Amniotic stem cell (primary cell): ENCODE measurements at regions not wholly inside any gene's neighbourhood (a gene's known extent, or its start where the extent isn't known, plus 50 kb on each side); places are given as distances from the start of the nearest gene placed in this dataset.

ENCODE experiments used
- DNase-seq: peaks from one replicate; lab custom pipeline; 2025; lab: John Stamatoyannopoulos, UW

DNA sequence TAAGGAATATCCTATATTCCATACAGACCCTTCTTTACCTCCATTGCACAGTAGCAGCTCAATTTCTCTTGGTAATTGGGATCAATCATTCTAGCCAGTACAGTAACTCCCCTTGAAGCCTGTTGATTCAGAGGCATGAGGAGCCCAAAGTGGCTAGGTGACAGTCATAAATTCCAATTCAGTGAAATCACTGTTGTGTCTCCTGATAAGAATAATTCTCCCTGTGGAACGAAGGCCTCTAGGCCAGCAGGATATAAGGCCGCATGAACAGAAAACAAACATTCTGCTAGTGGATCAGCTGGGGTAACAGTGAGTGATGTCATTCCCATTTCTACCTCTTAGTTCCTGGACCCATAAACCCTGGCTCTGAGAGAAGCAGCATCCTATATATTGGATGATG is 696.3 kb downstream of the NR2F2 start:
- DNase-seq: no peak

DNA sequence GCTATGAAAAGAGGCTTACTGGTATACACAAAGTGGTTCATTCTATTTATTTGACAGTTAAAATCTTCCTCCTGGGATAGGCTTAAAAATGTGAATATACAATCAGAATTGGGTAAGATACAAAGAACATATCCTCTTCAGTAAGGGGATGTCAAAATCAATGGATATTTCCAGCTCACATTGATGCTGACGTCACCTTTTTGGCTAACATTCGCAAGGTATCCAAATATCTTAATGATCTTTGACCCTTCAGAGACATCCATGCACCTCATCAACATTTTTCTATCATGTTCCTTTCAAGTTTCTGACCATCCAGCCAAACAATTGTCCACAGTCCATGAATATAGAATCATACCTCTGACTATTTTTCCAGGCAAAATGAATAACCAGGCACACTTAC is 697.3 kb downstream of the NR2F2 start:
- no peak for DNase-seq

DNA sequence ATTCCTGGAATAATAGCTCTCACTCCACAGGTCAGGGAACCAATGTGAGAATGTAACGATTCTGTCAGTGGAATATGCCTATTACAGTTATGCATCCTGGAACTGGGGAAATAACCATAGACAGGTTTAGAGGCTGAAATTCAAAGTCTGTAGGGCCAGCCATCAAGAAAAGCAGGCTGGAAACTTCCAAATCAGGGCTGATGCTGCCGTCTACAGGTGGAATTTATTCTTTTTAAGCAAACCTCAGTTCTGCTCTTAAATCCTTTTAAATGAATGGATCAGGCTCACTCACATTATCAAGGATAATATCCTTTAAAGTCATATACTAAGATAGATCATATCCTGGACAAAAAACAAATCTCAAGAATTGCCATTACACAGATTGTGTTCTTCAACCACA is 699.8 kb downstream of the NR2F2 start:
- DNase-seq: no peak

DNA sequence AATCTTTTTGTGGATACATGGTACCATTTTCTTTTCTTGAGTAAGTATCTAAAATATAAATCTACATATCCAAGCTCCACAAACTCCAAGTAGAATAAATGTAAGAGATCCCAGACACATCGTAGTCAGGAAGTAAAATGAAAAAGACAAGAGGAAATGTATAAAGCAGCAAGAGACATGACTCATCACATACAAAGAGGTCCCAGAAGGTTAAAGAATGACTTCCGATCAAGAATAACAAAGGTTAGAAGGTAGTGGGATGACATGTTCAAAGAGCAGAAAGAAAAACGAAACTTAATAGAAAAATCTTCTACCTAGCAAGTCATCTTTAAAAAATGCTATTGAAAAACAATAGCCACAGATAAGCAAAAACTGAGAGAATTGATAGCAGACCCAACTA is 705.8 kb downstream of the NR2F2 start:
- no peak for DNase-seq

DNA sequence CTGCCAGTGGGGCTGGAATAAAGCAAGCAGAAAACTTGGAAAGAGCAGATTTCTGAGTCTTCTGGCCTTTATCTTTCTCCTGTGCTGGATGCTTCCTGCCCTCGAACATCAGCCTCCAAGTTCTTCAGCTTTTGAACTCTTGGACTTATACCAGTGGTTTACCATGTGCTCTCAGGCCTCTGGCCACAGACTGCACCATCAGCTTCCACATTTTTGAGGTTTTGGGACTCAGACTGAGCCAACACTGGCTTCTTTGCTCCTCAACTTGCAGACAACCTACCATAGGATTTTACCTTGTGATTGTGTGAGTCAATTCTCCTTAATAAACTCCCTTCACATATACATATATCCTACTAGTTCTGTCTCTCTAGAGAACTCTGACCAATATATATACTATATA is 706.6 kb downstream of the NR2F2 start:
- DNase-seq: no peak

DNA sequence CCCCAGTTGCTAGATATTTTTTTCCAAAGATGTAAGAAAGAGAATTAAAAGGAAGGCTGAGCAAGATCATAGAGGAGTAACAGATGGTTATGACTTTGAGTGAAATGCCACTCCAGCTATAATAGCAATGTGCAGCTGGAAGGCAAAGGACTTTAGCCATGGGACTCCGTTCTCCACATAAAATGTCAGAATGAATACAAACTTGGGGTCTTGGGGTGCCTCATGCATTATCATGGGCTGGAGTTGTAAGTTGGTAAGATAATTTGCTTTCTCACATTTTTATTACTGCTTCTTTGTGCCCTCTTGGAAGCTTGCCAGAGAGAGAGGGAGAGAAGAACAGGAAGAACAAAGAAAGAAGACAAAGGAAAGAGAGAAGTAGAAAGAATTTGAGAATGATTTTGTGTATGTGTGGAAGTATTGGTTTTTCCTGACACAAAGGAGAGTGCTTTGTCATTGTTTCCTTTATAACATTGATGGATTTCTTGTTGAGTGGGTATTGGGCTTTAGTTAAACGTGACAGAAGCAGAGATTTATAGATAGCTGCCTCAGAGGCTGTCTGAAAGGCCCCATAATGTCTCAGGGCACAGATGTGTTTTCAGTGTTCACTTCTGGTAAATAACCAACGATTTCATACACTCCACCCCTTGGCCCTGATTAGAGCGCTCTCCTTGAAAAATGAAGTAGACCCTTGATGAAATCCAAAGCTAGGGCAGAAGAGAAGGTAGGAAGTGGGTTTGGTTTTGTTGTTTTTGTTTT is 715.3 kb downstream of the NR2F2 start:
- DNase-seq: no peak

DNA sequence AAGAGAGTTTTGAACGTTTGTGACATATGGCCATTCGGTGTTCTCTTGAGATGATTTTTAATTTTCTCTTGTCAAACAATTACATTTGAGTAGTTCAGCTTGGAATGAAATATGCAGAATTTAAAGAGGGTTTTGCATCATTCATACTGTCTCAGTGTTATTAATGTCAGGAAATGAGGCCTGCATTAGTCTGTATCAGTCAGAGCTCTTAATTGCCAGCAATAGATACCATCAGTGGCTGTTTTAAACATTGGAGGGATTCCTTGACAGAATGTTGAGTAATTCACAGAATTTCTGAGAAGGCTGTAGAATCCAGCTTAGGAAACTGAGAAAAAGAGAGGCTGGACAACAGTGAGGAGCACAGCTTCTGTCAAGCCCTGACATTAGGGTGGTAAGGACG is 722.0 kb downstream of the NR2F2 start:
- no peak for DNase-seq

DNA sequence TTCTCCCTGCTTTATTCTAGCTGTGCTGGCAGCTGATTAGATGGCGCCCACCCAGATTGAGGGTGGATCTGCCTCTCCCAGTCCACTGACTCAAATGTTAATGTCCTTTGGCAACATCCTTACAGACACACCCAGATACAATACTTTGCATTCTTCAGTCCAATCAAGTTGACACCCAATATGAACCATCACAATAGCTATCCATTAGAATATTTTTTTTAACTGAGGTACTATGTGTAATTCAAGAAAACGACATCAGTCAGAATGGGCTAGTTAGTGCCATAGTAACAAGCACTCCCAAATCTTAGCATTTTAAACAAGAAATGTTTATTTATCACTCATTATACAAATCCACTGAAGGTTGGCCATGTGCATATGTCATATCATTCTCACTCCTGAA is 723.1 kb downstream of the NR2F2 start:
- DNase-seq: no peak

DNA sequence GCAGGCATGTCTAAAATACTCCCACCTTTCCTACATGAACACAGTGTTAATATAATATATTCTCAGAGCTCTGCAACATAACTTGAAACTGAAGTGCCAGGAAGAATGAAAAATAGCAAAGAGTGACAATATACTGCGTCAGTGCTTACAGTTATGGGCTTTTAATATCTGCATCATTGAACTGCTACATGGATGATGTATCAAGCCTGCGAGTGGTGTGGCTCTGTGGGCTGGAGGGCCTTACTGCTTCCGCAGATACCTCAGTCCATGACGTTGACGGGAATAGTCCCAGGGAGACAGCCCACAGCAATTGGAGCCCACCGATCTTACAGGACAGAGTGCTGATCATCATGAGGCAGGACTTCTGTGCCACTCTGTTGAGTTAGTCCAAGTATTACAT is 727.0 kb downstream of the NR2F2 start:
- no peak for DNase-seq

DNA sequence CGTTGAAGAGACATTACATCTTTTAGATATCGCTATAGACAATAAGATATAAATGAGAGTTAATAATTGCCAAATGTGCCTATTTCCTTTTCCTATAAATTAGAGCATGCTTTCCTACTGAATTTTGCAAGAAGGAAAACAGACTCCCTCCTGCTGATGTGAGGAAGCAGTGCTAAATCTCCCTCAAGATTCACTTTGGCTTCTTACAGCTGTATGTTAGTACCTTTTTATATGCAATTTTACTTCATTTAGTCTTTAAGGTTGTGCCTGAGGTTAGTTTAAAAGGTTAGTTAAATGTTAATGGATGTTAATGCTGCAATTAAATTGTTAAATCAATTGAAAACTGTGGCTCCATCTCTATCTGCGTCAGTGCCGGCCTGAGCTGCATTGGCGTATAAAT is 728.8 kb downstream of the NR2F2 start:
- no peak for DNase-seq

DNA sequence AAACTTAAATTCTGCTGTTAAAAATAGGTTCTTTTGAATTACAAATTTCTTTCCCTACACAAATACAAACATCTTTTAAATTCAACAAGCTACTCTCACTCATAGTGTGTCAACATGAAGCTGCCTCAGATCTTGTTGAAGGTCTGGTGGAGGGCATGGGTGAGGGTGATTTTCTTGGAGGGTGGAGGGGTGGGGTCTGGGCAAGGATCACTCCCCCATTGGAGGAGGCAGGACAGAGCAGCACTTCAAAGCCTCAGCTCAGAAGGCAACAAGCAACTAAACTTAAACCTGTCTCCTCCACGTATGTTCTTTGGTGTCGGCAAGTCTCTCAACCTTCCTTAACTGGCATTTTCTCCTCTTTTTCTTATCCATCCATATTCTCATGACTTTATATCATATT is 730.9 kb downstream of the NR2F2 start:
- DNase-seq: no peak

DNA sequence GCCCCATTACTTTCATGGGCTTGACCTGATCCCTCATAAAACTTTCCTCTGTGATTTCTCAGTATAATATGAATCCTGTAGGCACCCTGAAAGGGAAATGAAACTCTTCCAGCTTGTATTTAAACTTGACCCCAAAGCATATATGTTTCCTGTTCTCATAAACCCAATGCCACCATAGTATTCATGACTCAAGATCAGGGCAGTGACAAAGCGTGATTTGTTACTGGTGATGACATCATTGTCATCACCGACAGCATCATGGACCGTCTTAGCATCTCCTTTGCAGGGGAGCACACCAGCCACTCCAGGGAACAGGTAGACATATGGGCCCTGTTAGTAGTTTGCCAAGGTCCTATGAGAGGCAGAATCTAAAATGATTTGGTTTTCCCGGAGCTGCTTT is 741.2 kb downstream of the NR2F2 start:
- DNase-seq: no peak

DNA sequence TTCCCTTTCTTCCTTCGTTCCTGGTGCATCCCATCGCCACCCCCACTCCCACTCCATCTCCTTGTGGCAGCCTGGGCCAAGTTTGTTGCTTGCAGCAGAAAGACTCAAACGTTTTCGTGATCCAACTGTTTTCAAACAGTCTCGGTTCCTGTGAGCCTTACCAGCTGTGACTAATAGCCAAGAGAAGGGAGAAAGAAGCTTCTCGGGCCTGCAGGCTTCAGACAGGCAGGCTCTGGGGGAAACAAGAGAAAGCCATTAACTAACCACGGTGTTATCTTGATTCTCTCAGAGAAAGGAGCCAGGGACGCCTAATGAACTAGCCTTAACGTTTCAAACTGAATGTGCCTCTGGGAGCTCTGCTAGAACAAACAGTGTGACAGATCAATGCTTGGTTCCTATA is 742.0 kb downstream of the NR2F2 start:
- no peak for DNase-seq

DNA sequence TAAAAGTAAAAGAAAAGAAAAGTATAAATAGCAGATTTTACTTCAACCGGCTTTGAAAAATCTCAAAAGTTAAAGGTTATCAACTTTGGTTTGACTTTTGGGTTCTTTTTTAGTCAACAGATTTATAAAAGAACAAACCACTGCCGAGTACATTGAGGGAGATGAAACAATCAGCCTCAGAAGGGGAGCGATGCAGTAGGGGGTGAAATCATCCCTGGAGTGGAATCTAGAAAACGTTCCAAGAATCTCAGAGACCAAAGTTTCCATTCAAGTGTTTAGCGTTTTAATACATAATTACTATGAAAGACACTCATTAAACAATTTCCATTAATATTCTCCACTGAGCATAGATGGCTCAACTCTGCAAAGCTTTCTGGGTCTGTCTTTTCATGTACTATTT is 745.5 kb downstream of the NR2F2 start:
- DNase-seq: no peak

DNA sequence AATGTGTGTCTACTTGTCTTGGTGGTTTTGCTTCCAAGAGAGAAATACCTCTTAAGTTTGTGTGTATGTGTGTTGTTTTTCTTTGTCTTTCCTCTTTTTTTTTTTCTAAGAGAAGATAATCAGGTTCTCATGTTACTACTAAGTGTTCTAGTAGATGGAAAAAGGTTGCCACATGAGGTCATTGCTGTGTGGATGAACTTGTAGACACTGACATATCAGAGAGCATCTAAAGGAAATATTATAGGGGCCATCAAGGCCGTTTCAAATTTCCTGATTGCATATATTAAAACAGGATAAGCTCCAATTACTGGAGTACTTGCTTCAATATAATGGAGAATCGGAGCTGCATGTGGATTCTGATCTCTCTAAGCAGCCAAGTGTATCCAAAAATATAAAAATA is 747.5 kb downstream of the NR2F2 start:
- DNase-seq: no peak

DNA sequence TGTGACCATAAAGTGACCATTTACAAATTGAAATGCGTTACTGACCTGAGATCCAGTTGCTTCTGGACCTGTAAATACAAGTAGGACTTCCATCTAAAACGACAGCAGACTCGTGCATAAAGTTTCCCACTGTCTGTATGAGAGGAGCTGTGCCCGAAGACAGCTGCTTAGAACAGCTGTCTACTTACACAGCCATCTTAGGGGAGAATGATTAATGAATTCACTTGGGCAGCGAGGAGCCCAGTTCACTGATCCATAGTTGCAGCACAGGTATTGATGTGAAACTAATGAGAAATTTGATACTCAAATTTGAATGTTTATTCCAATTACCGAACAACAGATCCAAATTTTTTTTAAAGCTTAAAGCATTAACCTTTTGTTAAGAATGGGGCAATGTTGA is 748.1 kb downstream of the NR2F2 start:
- no peak for DNase-seq

DNA sequence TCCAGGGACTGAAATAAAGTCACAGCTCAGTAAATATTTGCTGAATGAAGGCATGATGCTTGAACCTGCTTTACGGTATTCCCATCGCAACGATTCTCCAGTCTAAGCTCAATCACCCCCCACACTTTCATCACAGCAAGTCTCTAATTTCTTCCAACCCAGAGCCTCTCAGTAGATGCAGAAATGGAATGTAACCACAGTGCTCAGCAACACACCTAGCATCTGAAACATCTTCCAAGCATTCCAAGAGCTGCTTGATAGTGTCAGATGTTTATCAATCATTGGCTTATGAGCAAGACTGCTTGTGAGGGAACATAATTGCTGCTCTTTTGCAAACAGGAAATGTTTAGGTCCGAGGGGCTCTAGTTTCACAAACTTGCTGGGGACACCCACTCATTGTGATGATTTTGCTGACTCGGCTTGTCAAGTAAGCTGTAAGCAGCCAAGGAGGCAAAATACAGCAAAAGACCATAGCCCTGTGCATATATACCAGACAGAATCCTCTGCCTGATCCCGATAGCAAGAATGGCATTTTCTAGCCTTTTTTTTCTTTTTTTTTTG is 751.2 kb downstream of the NR2F2 start:
- no peak for DNase-seq

DNA sequence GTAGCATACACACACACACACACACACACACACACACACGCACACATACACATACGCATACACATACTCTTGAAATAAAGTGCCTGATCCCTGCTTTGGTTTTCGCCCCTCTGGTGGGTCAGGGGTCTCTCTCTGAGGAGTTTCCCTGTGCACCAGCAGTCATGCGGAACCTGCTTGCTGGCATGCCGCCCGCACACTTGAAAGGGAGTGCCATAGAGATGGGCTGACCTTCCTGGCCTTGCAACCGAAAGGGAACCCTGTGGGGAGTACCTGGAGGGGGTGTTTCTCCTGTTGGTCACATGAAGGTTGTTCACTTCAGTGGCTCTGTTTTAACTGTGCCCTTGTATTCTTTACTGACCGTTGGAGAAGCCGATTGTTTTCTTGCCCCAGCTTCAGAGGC is 752.3 kb downstream of the NR2F2 start:
- DNase-seq: no peak

DNA sequence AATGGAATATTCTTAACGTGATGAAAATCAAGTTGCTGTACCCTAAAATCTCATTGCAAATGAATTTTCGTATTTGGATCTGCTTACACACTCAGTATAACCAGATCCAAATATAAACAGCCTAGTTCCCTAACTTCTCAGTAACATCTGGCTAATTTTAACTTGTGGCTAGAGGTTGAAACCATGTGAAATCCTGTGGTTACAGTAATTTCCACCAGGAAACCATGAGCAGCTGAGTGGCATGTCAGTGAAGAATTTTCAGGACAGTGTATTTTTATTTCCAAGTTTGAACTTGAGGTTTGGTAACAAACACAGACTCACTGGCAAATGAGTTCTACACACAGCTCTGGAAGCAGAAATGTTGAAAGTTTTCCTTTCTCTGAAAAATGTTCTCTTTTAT is 754.1 kb downstream of the NR2F2 start:
- no peak for DNase-seq

DNA sequence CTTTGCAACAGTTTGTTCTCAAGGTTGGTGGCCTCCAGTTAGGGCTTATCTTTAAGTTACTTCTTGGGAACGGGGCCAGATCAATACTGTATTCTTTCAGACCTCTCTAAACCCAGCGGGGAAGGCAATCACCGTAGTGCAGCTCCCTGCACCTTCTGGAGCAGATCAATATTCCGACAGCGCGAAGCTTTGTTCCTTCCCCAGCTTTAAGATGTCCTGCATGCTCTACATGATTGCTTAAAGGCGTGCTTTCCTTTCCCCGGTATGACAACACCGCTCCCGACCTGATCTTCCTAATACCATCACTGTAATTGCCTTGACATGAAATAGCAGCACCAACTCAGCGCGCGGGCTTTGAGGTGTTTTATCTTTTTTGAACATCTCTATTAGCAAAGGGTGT is 755.2 kb downstream of the NR2F2 start:
- no peak for DNase-seq

DNA sequence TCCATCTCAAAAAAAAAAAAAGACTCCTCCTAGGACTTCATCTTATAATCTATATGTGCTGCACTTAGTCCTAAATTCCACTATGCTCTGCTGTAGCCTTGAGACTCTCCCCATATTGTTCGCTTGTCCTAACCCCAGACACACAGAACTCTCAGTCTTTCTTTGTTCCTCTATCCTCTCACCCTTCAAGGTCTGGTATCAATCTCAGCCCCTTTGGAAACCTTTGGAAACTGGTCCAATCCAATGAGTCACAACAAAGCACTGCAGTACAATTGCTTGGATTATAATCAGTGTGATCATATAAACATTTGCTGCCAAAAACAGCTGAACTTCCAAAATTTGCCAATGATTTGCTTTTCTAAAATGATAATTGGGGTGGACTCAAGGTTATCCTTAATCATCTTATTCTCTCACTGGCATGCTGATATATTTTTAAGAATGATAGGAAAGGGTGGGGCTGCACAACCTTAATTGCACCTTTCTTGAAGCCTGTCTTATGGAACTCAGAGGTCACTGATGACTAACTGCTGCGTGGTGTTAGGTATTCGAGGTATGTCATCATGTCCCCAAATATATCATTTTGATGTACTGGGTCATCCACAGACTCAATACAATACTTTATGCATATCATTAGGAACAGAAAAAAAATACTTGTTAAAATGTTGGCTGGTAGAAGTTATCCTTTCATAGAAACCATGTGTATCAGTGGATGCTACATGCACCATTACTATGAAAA is 756.7 kb downstream of the NR2F2 start:
- DNase-seq: no peak

DNA sequence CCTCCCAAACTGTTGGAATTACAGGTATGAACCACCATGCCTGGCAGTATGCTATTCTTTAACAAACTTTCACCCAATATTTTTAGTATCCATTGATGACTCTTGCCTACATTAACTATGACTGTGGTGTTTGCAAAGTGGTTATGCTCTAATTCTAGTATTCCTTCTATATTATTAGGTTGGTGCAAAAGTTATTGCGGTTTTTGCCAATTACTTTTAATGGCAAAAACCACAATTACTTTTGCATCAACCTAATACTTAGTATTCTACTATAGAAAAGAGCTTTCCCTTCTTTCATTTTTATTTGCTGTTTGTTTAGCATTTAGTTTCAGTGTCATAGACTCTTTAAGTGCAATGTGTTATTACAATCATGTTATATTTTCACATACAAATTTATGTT is 760.6 kb downstream of the NR2F2 start:
- no peak for DNase-seq

DNA sequence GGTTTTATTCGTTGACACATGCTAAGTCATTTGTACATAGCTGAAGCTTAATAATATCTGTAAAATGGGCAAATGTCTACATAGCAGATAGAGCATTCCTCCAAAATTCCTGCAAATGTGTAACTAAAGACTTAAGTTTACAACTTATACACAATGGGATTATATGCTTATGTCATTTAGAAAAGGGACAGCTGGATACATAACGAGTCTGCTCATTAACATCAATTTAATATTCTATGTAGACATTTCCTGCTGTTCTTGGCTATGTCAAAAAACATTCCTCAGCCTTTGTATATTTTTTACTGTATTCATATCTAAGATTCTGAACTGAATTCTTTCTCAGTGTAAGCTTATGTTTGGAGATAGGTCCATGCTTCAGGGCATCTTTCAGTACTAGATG is 762.2 kb downstream of the NR2F2 start:
- no peak for DNase-seq
